HEK293 (cell line): ENCODE measurements at regions not wholly inside any gene's neighbourhood (a gene's known extent, or its start where the extent isn't known, plus 50 kb on each side); places are given as distances from the start of the nearest gene placed in this dataset.

Source experiments
- CTCF ChIA-PET: fragments of 350-600 bp; formaldehyde crosslinking; extraction: SDS; loops from one replicate; lab custom pipeline; 2021; ENCODE audit warnings: antibody characterized with exemption; lab: Yijun Ruan, JAX
- POLR2A ChIA-PET: fragments of 300-600 bp; formaldehyde crosslinking; extraction: SDS; loops from one replicate; lab custom pipeline; 2020; ENCODE audit warnings: antibody characterized with exemption, inconsistent platforms; lab: Yijun Ruan, JAX
- H3K27ac ChIP-seq: fragments of 200-500 bp; sonication (Bioruptor generic); 2 replicates; pipeline ENCODE4 v1.5.1; 2014; ENCODE audit warnings: low read depth, low read length, control low read depth, inconsistent platforms; ENCODE audit errors: extremely low read depth
- H3K36me3 ChIP-seq, 2 experiments: fragments of 200-500 bp in 1 of 2; sonication (Bioruptor generic) in 1 of 2; 1 replicate in 1 of 2; 2 replicates in 1 of 2; pipeline ENCODE4 v1.5.1; 2014 to 2017; ENCODE audit warnings: inconsistent platforms in 2 of 2, low read length in 2 of 2; ENCODE audit not compliant: control insufficient read depth in 2 of 2, insufficient read depth in 1 of 2
- H3K4me1 ChIP-seq: fragments of 200-500 bp; sonication (Bioruptor generic); 2 replicates; pipeline ENCODE4 v1.5.1; 2014; ENCODE audit warnings: mild to moderate bottlenecking, low read length, inconsistent platforms; ENCODE audit not compliant: control insufficient read depth, insufficient read depth
- H3K4me3 ChIP-seq: 2 replicates; pipeline ENCODE4 v1.5.1; 2011; ENCODE audit warnings: low read depth, mild to moderate bottlenecking, control low read depth, low read length, moderate library complexity
- H3K9me3 ChIP-seq: fragments of 200-500 bp; sonication (Bioruptor generic); 2 replicates; pipeline ENCODE4 v1.5.1; 2014; ENCODE audit warnings: low read depth, low read length, inconsistent platforms; ENCODE audit not compliant: control insufficient read depth, insufficient read depth
- GFI1B ChIP-seq: fragments of 450-650 bp; formaldehyde crosslinking; IDR thresholded peaks from 2 replicates; pipeline ENCODE4 v1.5.1; 2016; ENCODE audit warnings: missing biosample characterization, missing genetic modification characterization
- HOXD13 ChIP-seq: sonication (generic); formaldehyde crosslinking; IDR thresholded peaks from 2 replicates; pipeline ENCODE4 v1.8.0; 2022; ENCODE audit warnings: missing genetic modification reagents, borderline replicate concordance
- IKZF3 ChIP-seq: fragments of 450-650 bp; IDR thresholded peaks from 2 replicates; pipeline ENCODE4 v1.5.0; 2018; ENCODE audit warnings: missing biosample characterization, mild to moderate bottlenecking, missing genetic modification characterization, moderate library complexity
- KLF9 ChIP-seq: fragments of 450-650 bp; formaldehyde crosslinking; IDR thresholded peaks from 2 replicates; pipeline ENCODE4 v1.5.1; 2016; ENCODE audit warnings: missing biosample characterization, missing genetic modification characterization, low read depth
- MEIS1 ChIP-seq: sonication (generic); formaldehyde crosslinking; IDR thresholded peaks from 2 replicates; pipeline ENCODE4 v1.8.1; 2022; ENCODE audit warnings: missing genetic modification reagents, mild to moderate bottlenecking, borderline replicate concordance
- PRDM4 ChIP-seq: fragments of 450-650 bp; formaldehyde crosslinking; IDR thresholded peaks from 2 replicates; pipeline ENCODE4 v1.5.1; 2017; ENCODE audit warnings: missing biosample characterization, missing genetic modification characterization
- SCRT1 ChIP-seq: fragments of 450-650 bp; formaldehyde crosslinking; IDR thresholded peaks from 2 replicates; pipeline ENCODE4 v1.5.1; 2016; ENCODE audit warnings: missing biosample characterization, missing genetic modification characterization, borderline replicate concordance
- TCF7L2 ChIP-seq: IDR thresholded peaks from 2 replicates; pipeline ENCODE4 v1.6.1; 2011; ENCODE audit warnings: low read depth, mild to moderate bottlenecking, inconsistent platforms, low read length, moderate library complexity, borderline replicate concordance
- YY1 ChIP-seq: fragments of 450-650 bp; formaldehyde crosslinking; IDR thresholded peaks from 2 replicates; pipeline ENCODE4 v1.5.1; 2018; ENCODE audit warnings: missing biosample characterization, missing genetic modification characterization
- ZBTB8A ChIP-seq: fragments of 450-650 bp; formaldehyde crosslinking; IDR thresholded peaks from 2 replicates; pipeline ENCODE4 v1.5.1; 2016; ENCODE audit warnings: missing biosample characterization, missing genetic modification characterization
- ZFP69B ChIP-seq: fragments of 450-650 bp; formaldehyde crosslinking; IDR thresholded peaks from 2 replicates; pipeline ENCODE4 v1.5.1; 2016; ENCODE audit warnings: missing biosample characterization, missing genetic modification characterization
- ZNF132 ChIP-seq: fragments of 450-650 bp; formaldehyde crosslinking; IDR thresholded peaks from 2 replicates; pipeline ENCODE4 v1.5.1; 2017; ENCODE audit warnings: missing biosample characterization, missing genetic modification characterization, borderline replicate concordance
- ZNF140 ChIP-seq: fragments of 450-650 bp; formaldehyde crosslinking; IDR thresholded peaks from 2 replicates; pipeline ENCODE4 v1.5.1; 2016; ENCODE audit warnings: missing biosample characterization, missing genetic modification characterization
- ZNF18 ChIP-seq: fragments of 450-650 bp; formaldehyde crosslinking; IDR thresholded peaks from 2 replicates; pipeline ENCODE4 v1.5.1; 2016; ENCODE audit warnings: missing biosample characterization, missing genetic modification characterization
- ZNF19 ChIP-seq: fragments of 450-650 bp; formaldehyde crosslinking; IDR thresholded peaks from 2 replicates; pipeline ENCODE4; 2016; ENCODE audit warnings: missing biosample characterization, missing genetic modification characterization, low read depth
- ZNF26 ChIP-seq: fragments of 450-650 bp; formaldehyde crosslinking; IDR thresholded peaks from 2 replicates; pipeline ENCODE4 v1.5.1; 2016; ENCODE audit warnings: missing biosample characterization, missing genetic modification characterization
- ZNF274 ChIP-seq, 2 experiments: fragments of 200-500 bp in 1 of 2; fragments of 450-650 bp in 1 of 2; sonication (Bioruptor generic) in 1 of 2; formaldehyde crosslinking in 1 of 2; IDR thresholded peaks; 2 replicates each; pipeline versions ENCODE4 v1.5.1 to v1.6.1; 2014 to 2016; ENCODE audit warnings: borderline replicate concordance in 1 of 2, inconsistent platforms in 1 of 2, low read length in 1 of 2, missing biosample characterization in 1 of 2, missing genetic modification characterization in 1 of 2
- ZNF354C ChIP-seq: fragments of 450-650 bp; formaldehyde crosslinking; IDR thresholded peaks from 2 replicates; pipeline ENCODE4 v1.5.1; 2016; ENCODE audit warnings: missing biosample characterization, missing genetic modification characterization, low read depth, borderline replicate concordance
- ZNF398 ChIP-seq: fragments of 450-650 bp; formaldehyde crosslinking; IDR thresholded peaks from 2 replicates; pipeline ENCODE4 v1.5.1; 2017; ENCODE audit warnings: missing biosample characterization, missing genetic modification characterization
- ZNF426 ChIP-seq: fragments of 450-650 bp; formaldehyde crosslinking; IDR thresholded peaks from 2 replicates; pipeline ENCODE4 v1.5.1; 2017; ENCODE audit warnings: missing biosample characterization, missing genetic modification characterization, mild to moderate bottlenecking, inconsistent platforms, moderate library complexity
- ZNF791 ChIP-seq: fragments of 450-650 bp; formaldehyde crosslinking; IDR thresholded peaks from 2 replicates; pipeline ENCODE4 v1.5.1; 2016; ENCODE audit warnings: missing biosample characterization, missing genetic modification characterization
- ZNF792 ChIP-seq: fragments of 450-650 bp; formaldehyde crosslinking; IDR thresholded peaks from 2 replicates; pipeline ENCODE4 v1.5.1; 2016; ENCODE audit warnings: missing biosample characterization, missing genetic modification characterization
- ZSCAN23 ChIP-seq: fragments of 450-650 bp; formaldehyde crosslinking; IDR thresholded peaks from 2 replicates; pipeline ENCODE4 v1.5.1; 2016; ENCODE audit warnings: missing biosample characterization, missing genetic modification characterization

- Histone ChIP-seq H3K4me3 (no peak overlapping the region), H3K36me3 (no peaks in the 10 kb centered on the region), H3K9me3 (no peaks in the 10 kb centered on the region)
- ChIA-PET POLR2A (no interaction called here), CTCF (no interaction called here)
- TF ChIP-seq ZNF791 (no peak), ZNF19 (tag by site-specific recombination) (no peak), GFI1B (tag by site-specific recombination) (no peak), MEIS1 (CRISPR knock-in tag) (no peak)
- TF ChIP-seq, all 188 proteins: peak for 0
- no peak overlapping the region for H3K27ac ChIP-seq
- no peaks in the 10 kb centered on the region for H3K4me1 ChIP-seq
Measured at GRCh38 chr4:64705989-64706388, 296.7 kb upstream of the TECRL start.

- H3K4me1 ChIP-seq = no peaks in the 10 kb centered on the region
- ChIA-PET POLR2A (no interaction called here), CTCF (no interaction called here)
- H3K4me3 ChIP-seq = no peak overlapping the region
- TF ChIP-seq HOXD13 = no peak
- no peak for TF ChIP-seq ZNF19 (tag by site-specific recombination)
- no peak for TF ChIP-seq ZSCAN23
- TF ChIP-seq ZFP69B (tag by site-specific recombination) = no peak
- no peak for TF ChIP-seq ZNF18 (tag by site-specific recombination)
- no peak for TF ChIP-seq SCRT1 (tag by site-specific recombination)
- no peak for TF ChIP-seq ZNF132 (tag by site-specific recombination)
- H3K36me3 ChIP-seq = no peaks in the 10 kb centered on the region
- no peak overlapping the region for H3K27ac ChIP-seq
- no peaks in the 10 kb centered on the region for H3K9me3 ChIP-seq
Measured at GRCh38 chr4:64698171-64698570, 288.9 kb upstream of the TECRL start.

GRCh38 chr4:64682946-64683345, 273.7 kb upstream of the TECRL start:
- ChIA-PET POLR2A (no interaction called here), CTCF (no interaction called here)
- Histone ChIP-seq H3K4me3 (no peak overlapping the region), H3K36me3 (no peaks in the 10 kb centered on the region), H3K4me1 (no peaks in the 10 kb centered on the region), H3K27ac (no peak overlapping the region), H3K9me3 (no peaks in the 10 kb centered on the region)
- TF ChIP-seq ZNF792 (tag by site-specific recombination) (no peak), TCF7L2 (no peak), YY1 (tag by site-specific recombination) (no peak), ZNF354C (no peak), IKZF3 (no peak), ZNF274 (IDR thresholded peaks at IDR 0.05; ENCODE audit: low read length) (no peak), ZNF274 (tag by site-specific recombination; IDR thresholded peaks at IDR 0.05; ENCODE audit: borderline replicate concordance) (no peak), ZBTB8A (tag by site-specific recombination) (no peak)

- CTCF ChIA-PET = no interaction called here
- no peaks in the 10 kb centered on the region for H3K36me3 ChIP-seq
- POLR2A ChIA-PET = no interaction called here
- H3K4me3 ChIP-seq = no peak overlapping the region
- no peaks in the 10 kb centered on the region for H3K4me1 ChIP-seq
- no peaks in the 10 kb centered on the region for H3K9me3 ChIP-seq
- no peak overlapping the region for H3K27ac ChIP-seq
- no peak for TF ChIP-seq ZNF140 (tag by site-specific recombination)
- no peak for TF ChIP-seq ZNF426 (tag by site-specific recombination)
- TF ChIP-seq KLF9 = no peak
- TF ChIP-seq ZNF26 (tag by site-specific recombination) = no peak
- no peak for TF ChIP-seq ZNF398 (tag by site-specific recombination)
- TF ChIP-seq ZSCAN23 = no peak
- TF ChIP-seq PRDM4 (tag by site-specific recombination) = no peak
Measured at GRCh38 chr4:64682481-64682880, 273.2 kb upstream of the TECRL start.
